PC-3 (cell line): ENCODE measurements at regions not wholly inside any gene's neighbourhood (a gene's known extent, or its start where the extent isn't known, plus 50 kb on each side); places are given as distances from the start of the nearest gene placed in this dataset.

Source experiments
- ATAC-seq: fragments of 200-7000 bp; cut with Tn5 transposase; 2 replicates; pipeline ENCODE4 v1.9.1; 2020; ENCODE audit warnings: mild to moderate bottlenecking, moderate library complexity
- BruUV-seq: library from RNA; stranded (reverse); fragments of 400-500 nt; replicated peaks from 2 replicates; lab custom pipeline; 2021; lab: Mats Ljungman, UMichigan
- CTCF ChIA-PET: fragments of 300-600 bp; sonication (Branson Sonifier 250); formaldehyde crosslinking; loops from one replicate; lab custom pipeline; 2022; ENCODE audit warnings: antibody characterized with exemption; lab: Charles Lee
- POLR2A ChIA-PET: fragments of 300-600 bp; sonication (Branson Sonifier 250); formaldehyde crosslinking; loops from one replicate; lab custom pipeline; 2022; ENCODE audit warnings: antibody characterized with exemption; ENCODE audit not compliant: unreplicated experiment; lab: Charles Lee
- DNase-seq: peaks from one replicate; pipeline ENCODE4 v3.0.0-alpha.2; 2015
- H2AFZ ChIP-seq: fragments of 300-600 bp; sonication (generic); 2 replicates; pipeline ENCODE4 v1.6.0; 2016; ENCODE audit warnings: antibody characterized with exemption, low read length
- H3F3A ChIP-seq: fragments of 300-600 bp; sonication (generic); one replicate; pipeline ENCODE4 v1.6.0; 2017; ENCODE audit warnings: antibody characterized with exemption, low read length, control low read depth, mild to moderate bottlenecking; ENCODE audit not compliant: unreplicated experiment
- H3K27ac ChIP-seq: fragments of 300-600 bp; sonication (generic); 2 replicates; pipeline ENCODE4 v1.5.1; 2016; ENCODE audit warnings: mild to moderate bottlenecking, low read length
- H3K27me3 ChIP-seq: fragments of 300-600 bp; sonication (generic); 2 replicates; pipeline ENCODE4 v1.6.1; 2016; ENCODE audit warnings: low read length, mixed read lengths
- H3K36me3 ChIP-seq: fragments of 300-600 bp; sonication (generic); 2 replicates; pipeline ENCODE4 v1.6.1; 2016; ENCODE audit warnings: low read depth, mixed run types, low read length, mixed read lengths
- H3K4me1 ChIP-seq: fragments of 300-600 bp; sonication (generic); 2 replicates; pipeline ENCODE4 v1.5.1; 2016; ENCODE audit warnings: low read length; ENCODE audit not compliant: insufficient read depth
- H3K4me2 ChIP-seq: fragments of 300-600 bp; sonication (generic); 2 replicates; pipeline ENCODE4 v1.6.0; 2016; ENCODE audit warnings: low read length
- H3K4me3 ChIP-seq: fragments of 300-600 bp; sonication (generic); 2 replicates; pipeline ENCODE4 v1.5.1; 2016; ENCODE audit warnings: mild to moderate bottlenecking, low read length, mixed read lengths
- H3K79me2 ChIP-seq: fragments of 300-600 bp; sonication (generic); 2 replicates; pipeline ENCODE4 v1.6.1; 2017; ENCODE audit warnings: low read length, mixed read lengths
- H3K9ac ChIP-seq: fragments of 300-600 bp; sonication (generic); 2 replicates; pipeline ENCODE4 v1.6.0; 2016; ENCODE audit warnings: mild to moderate bottlenecking, low read length
- H3K9me2 ChIP-seq: fragments of 300-600 bp; sonication (generic); replicated peaks from 2 replicates; pipeline ENCODE4 v1.6.1; 2016; ENCODE audit warnings: mixed run types, low read length, mixed read lengths
- H3K9me3 ChIP-seq: fragments of 300-600 bp; sonication (generic); 2 replicates; pipeline ENCODE4 v1.6.1; 2016; ENCODE audit warnings: low read length, mixed read lengths
- H4K20me1 ChIP-seq: fragments of 300-600 bp; sonication (generic); 2 replicates; pipeline ENCODE4 v1.6.1; 2016; ENCODE audit warnings: low read length, mixed read lengths
- CTCF ChIP-seq: fragments of 300-600 bp; sonication (generic); conservative IDR thresholded peaks from 2 replicates; pipeline ENCODE4 v1.5.1; 2017; ENCODE audit warnings: antibody characterized with exemption, low read depth, mild to moderate bottlenecking, low read length
- EZH2 ChIP-seq: fragments of 300-600 bp; sonication (generic); IDR thresholded peaks from one replicate; pipeline ENCODE4 v1.6.1; 2017; ENCODE audit warnings: antibody characterized with exemption, mild to moderate bottlenecking, low read length; ENCODE audit not compliant: unreplicated experiment
- EZH2phosphoT487 ChIP-seq: fragments of 300-600 bp; sonication (generic); IDR thresholded peaks from 2 replicates; pipeline ENCODE4 v1.6.1; 2018; ENCODE audit warnings: mild to moderate bottlenecking, antibody characterized with exemption, low read length, borderline replicate concordance
- intact Hi-C: fragments of 100-400 bp; cut with micrococcal nuclease; formaldehyde crosslinking; loops from 2 replicates; pipeline ENCODE4 v1.9.0; 2023

- Histone ChIP-seq H3K27ac (peak overlapping the region; percentile 98), H3K36me3 (peaks cover 2% of the 10 kb centered on the region; the same call in 1 of the 2 replicates), H2AFZ (no peak overlapping the region), H3K4me2 (0 out of 2 replicates have a peak overlapping the region, but pooled peaks have one; percentile 68), H3K79me2 (peaks cover 74% of the 10 kb centered on the region), H3K4me1 (peaks cover 83% of the 10 kb centered on the region), H3F3A (peaks cover 4% of the 10 kb centered on the region), H3K9me2 (no peaks in the 10 kb centered on the region), H4K20me1 (no peaks in the 10 kb centered on the region), H3K9ac (peak overlapping the region; percentile 93; the same call in 1 of the 2 replicates), H3K4me3 (no peak overlapping the region), H3K27me3 (no peaks in the 10 kb centered on the region), H3K9me3 (no peaks in the 10 kb centered on the region)
- ChIA-PET POLR2A (no interaction called here), CTCF (no interaction called here)
- TF ChIP-seq EZH2phosphoT487 (no peak), EZH2 (no peak), CTCF (no peak)
- intact Hi-C loops: no loop called here
- DNase-seq (no peak), ATAC-seq (no peak)
- no TSS peak for BruUV-seq
Measured at GRCh38 chr3:98979296-98979695, 77.8 kb upstream of the DCBLD2 start.

GRCh38 chr3:98978068-98978811 is 76.7 kb upstream of the DCBLD2 start:
- no peak overlapping the region for H2AFZ ChIP-seq
- DNase-seq: peak; percentile 18
- TF ChIP-seq EZH2 (no peak), CTCF (no peak)
- CTCF ChIA-PET: no interaction called here
- peaks cover 82% of the 10 kb centered on the region for H3K4me1 ChIP-seq
- no peak for ATAC-seq
- no peaks in the 10 kb centered on the region for H4K20me1 ChIP-seq
- peaks cover 74% of the 10 kb centered on the region for H3K79me2 ChIP-seq
- H3K4me3 ChIP-seq: peak overlapping the region; percentile 15; the same call in 1 of the 2 replicates
- POLR2A ChIA-PET: interaction anchor here (0.6 kb wide), 1 partner anchor 163 kb away, joined by 9 read pairs; no protein-coding TSS in a partner anchor
- peak overlapping the region; percentile 93 for H3K9ac ChIP-seq
- intact Hi-C loops: no loop called here
- H3K9me3 ChIP-seq: no peaks in the 10 kb centered on the region
- H3K9me2 ChIP-seq: no peaks in the 10 kb centered on the region
- H3K27me3 ChIP-seq: no peaks in the 10 kb centered on the region
- H3F3A ChIP-seq: peaks cover 11% of the 10 kb centered on the region
- peak overlapping the region; percentile 68 for H3K4me2 ChIP-seq
- BruUV-seq: TSS peak; percentile 20
- H3K27ac ChIP-seq: peak overlapping the region; percentile 98
- peaks cover 2% of the 10 kb centered on the region; the same call in 1 of the 2 replicates for H3K36me3 ChIP-seq

GRCh38 chr3:98977520-98977919 is 76.0 kb upstream of the DCBLD2 start:
- peak; percentile 73 for ATAC-seq
- ChIA-PET CTCF (no interaction called here), POLR2A (interaction anchor here (0.6 kb wide), 1 partner anchor 162 kb away, joined by 9 read pairs; no protein-coding TSS in a partner anchor)
- TF ChIP-seq EZH2 (no peak), EZH2phosphoT487 (no peak), CTCF (no peak)
- Histone ChIP-seq H3K9me2 (no peaks in the 10 kb centered on the region), H3K79me2 (peaks cover 73% of the 10 kb centered on the region), H3K4me3 (peak overlapping the region; percentile 15; the same call in 1 of the 2 replicates), H3K27me3 (no peaks in the 10 kb centered on the region), H4K20me1 (no peaks in the 10 kb centered on the region), H3F3A (peaks cover 11% of the 10 kb centered on the region), H3K4me2 (peak overlapping the region; percentile 68), H3K9me3 (no peaks in the 10 kb centered on the region), H2AFZ (no peak overlapping the region), H3K4me1 (peaks cover 81% of the 10 kb centered on the region), H3K27ac (peak overlapping the region; percentile 98), H3K36me3 (peaks cover 2% of the 10 kb centered on the region; the same call in 1 of the 2 replicates), H3K9ac (peak overlapping the region; percentile 93)
- no TSS peak for BruUV-seq
- intact Hi-C loops: loop anchor here (2.0 kb wide), 1 partner anchor 15 kb away; no protein-coding TSS in a partner anchor
- DNase-seq: peak; percentile 99
